ENCODE measurements at regions not wholly inside any gene's neighbourhood (a gene's known extent, or its start where the extent isn't known, plus 50 kb on each side); places are given as distances from the start of the nearest gene placed in this dataset.
A peak's percentile ranks its signal among the peaks of the same experiment; 100 is the strongest.

DNA sequence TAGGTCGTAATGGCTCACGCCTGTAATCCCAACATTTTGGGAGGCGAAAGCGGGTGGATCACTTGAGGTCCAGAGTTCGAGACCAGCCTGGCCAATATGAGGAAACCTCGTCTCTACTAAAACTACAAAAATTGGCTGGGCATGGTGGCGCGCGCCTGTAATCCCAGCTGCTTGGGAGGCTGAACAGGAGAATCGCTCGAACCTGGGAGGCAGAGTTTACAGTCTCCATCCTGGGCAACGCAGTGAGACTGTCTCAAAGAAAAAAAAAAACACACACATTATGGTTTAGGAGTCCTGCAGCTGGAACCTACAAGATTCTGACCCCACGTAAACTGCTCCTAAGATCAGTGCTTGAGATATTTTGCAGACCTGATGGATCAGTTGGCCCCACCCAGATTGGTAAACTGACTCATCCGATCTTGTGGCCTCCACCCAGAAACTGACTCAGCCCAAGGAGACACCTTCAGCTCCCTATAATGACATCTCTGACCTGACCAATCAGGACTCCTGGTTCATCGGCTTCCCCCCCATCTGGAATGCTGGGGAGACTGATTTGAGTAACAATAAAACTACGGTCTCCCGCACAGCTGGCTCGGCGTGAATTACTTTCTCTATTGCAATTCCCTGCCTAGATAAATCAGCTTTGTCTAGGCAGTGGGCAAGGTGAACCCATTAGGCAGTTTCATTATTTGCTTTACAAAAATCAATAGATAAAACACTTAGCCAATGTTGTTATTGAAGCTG is 96.2 kb upstream of the BTN3A2 start:
- peak overlapping the region; percentile 89 for H3K27ac ChIP-seq (ENCODE audit: low read depth, low read length)
- no peaks in the 10 kb centered on the region for H3K27me3 ChIP-seq (ENCODE audit: low read length)
- H3K4me2 ChIP-seq (ENCODE audit: low read depth, low read length, poor library complexity, severe bottlenecking) = no peak overlapping the region
- no peak for TF ChIP-seq EZH2phosphoT487 (conservative IDR thresholded peaks at IDR 0.05; ENCODE audit: low read length)
- TF ChIP-seq, protein P1, sequence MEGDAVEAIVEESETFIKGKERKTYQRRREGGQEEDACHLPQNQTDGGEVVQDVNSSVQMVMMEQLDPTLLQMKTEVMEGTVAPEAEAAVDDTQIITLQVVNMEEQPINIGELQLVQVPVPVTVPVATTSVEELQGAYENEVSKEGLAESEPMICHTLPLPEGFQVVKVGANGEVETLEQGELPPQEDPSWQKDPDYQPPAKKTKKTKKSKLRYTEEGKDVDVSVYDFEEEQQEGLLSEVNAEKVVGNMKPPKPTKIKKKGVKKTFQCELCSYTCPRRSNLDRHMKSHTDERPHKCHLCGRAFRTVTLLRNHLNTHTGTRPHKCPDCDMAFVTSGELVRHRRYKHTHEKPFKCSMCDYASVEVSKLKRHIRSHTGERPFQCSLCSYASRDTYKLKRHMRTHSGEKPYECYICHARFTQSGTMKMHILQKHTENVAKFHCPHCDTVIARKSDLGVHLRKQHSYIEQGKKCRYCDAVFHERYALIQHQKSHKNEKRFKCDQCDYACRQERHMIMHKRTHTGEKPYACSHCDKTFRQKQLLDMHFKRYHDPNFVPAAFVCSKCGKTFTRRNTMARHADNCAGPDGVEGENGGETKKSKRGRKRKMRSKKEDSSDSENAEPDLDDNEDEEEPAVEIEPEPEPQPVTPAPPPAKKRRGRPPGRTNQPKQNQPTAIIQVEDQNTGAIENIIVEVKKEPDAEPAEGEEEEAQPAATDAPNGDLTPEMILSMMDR (IDR thresholded peaks at IDR 0.05; ENCODE audit: insufficient read depth, low read length, poor library complexity, severe bottlenecking) = no peak
- H3F3A ChIP-seq (ENCODE audit: insufficient read depth) = peaks cover 39% of the 10 kb centered on the region
- H3K79me2 ChIP-seq (ENCODE audit: insufficient read depth, low read length) = no peaks in the 10 kb centered on the region
- no peak overlapping the region for H3K9ac ChIP-seq (ENCODE audit: low read length)
- no peaks in the 10 kb centered on the region for H3K9me3 ChIP-seq (ENCODE audit: insufficient read depth, low read length)
- no peaks in the 10 kb centered on the region for H4K20me1 ChIP-seq (ENCODE audit: low read depth, low read length)
- H3K36me3 ChIP-seq (ENCODE audit: low read length) = no peaks in the 10 kb centered on the region
- no peaks in the 10 kb centered on the region for H3K9me2 ChIP-seq (replicated peaks; ENCODE audit: insufficient read depth, low read length)
- H2AFZ ChIP-seq (ENCODE audit: low read depth, low read length, severe bottlenecking) = no peak overlapping the region
- H3K4me3 ChIP-seq (ENCODE audit: insufficient read depth, low read length, poor library complexity, severe bottlenecking) = no peak overlapping the region

DNA sequence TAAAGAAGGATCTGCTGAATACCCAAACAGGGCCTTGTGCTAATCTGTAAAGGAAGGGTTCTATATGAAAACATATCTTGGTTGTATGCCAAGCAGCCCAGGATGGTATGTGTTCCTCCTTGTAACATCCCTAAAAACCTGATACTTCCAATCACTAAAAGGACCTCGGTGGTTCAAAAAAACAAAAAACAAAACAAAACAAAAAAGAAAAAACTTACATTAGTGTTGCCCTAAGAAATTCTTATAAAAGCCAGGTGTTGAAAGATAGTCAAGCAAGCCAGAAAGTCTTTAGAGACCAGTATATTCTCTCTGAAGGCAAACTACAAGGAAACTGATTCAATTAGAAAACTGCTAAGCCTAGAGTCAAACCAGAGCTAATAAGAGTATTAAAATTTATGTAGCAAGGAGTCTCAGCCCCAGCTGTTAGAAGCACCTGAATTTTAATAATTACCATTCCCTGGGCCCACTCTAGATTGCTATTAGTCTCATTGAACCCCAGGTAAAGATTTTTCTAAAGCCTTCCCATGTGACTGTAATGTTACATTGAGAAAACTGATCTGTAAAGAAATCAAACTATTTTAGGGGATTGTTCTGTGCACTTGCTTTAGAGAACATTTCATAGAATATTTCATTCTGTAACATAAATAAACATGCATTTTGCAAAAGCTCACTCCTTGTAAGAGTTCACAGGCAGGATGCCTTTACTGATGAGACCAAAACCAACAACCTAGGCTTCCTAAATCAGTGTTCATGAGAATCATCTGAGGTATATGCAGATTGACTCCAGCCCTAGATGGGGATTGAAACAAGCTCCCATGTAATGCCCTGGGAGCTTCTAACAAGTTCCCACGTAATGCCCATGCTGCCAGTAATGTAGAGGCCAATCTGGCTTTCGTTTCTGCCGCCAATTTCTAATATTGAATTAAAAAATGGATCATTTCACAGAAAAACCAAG is 95.2 kb upstream of the BTN3A2 start:
- H3F3A ChIP-seq (ENCODE audit: insufficient read depth) = peaks cover 49% of the 10 kb centered on the region
- no peaks in the 10 kb centered on the region for H3K36me3 ChIP-seq (ENCODE audit: low read length)
- H2AFZ ChIP-seq (ENCODE audit: low read depth, low read length, severe bottlenecking) = no peak overlapping the region
- H3K27me3 ChIP-seq (ENCODE audit: low read length) = no peaks in the 10 kb centered on the region
- H3K9ac ChIP-seq (ENCODE audit: low read length) = peak overlapping the region; percentile 65
- peak overlapping the region; percentile 89 for H3K27ac ChIP-seq (ENCODE audit: low read depth, low read length)
- H3K4me2 ChIP-seq (ENCODE audit: low read depth, low read length, poor library complexity, severe bottlenecking) = peak overlapping the region; percentile 73
- no peaks in the 10 kb centered on the region for H3K9me2 ChIP-seq (replicated peaks; ENCODE audit: insufficient read depth, low read length)
- TF ChIP-seq EZH2phosphoT487 (conservative IDR thresholded peaks at IDR 0.05; ENCODE audit: low read length) = no peak
- TF ChIP-seq, protein P1 (IDR thresholded peaks at IDR 0.05; ENCODE audit: insufficient read depth, low read length, poor library complexity, severe bottlenecking) = no peak
- H3K9me3 ChIP-seq (ENCODE audit: insufficient read depth, low read length) = no peaks in the 10 kb centered on the region
- H4K20me1 ChIP-seq (ENCODE audit: low read depth, low read length) = no peaks in the 10 kb centered on the region
- H3K79me2 ChIP-seq (ENCODE audit: insufficient read depth, low read length) = no peaks in the 10 kb centered on the region
- H3K4me3 ChIP-seq (ENCODE audit: insufficient read depth, low read length, poor library complexity, severe bottlenecking) = peak overlapping the region; percentile 50

DNA sequence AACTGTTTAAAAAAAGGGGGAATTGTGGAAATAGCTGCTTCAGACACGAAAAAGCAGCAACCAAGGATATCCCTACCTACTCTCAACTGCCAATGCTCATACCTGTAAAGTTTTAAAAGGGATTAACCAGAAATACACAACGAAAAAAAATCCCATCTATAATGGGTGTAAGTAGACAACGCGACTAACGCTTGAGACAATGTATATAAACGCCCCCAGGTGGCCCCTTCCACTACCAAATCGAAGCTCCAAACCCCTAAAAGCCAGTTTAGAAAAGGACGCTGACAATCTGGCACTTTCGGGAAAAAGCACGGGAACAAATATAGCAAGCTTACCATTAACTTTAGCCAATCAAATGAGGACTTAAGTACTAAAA is 94.5 kb upstream of the BTN3A2 start:
- Histone ChIP-seq H3K9ac (ENCODE audit: low read length) (peak overlapping the region; percentile 65), H3K36me3 (ENCODE audit: low read length) (no peaks in the 10 kb centered on the region), H2AFZ (ENCODE audit: low read depth, low read length, severe bottlenecking) (no peak overlapping the region), H3K4me3 (ENCODE audit: insufficient read depth, low read length, poor library complexity, severe bottlenecking) (peak overlapping the region; percentile 50), H3K9me2 (replicated peaks; ENCODE audit: insufficient read depth, low read length) (no peaks in the 10 kb centered on the region), H3F3A (ENCODE audit: insufficient read depth) (peaks cover 52% of the 10 kb centered on the region), H3K4me2 (ENCODE audit: low read depth, low read length, poor library complexity, severe bottlenecking) (peak overlapping the region; percentile 73), H3K27me3 (ENCODE audit: low read length) (no peaks in the 10 kb centered on the region), H3K79me2 (ENCODE audit: insufficient read depth, low read length) (no peaks in the 10 kb centered on the region), H3K27ac (ENCODE audit: low read depth, low read length) (peak overlapping the region; percentile 89), H4K20me1 (ENCODE audit: low read depth, low read length) (no peaks in the 10 kb centered on the region), H3K9me3 (ENCODE audit: insufficient read depth, low read length) (no peaks in the 10 kb centered on the region)
- TF ChIP-seq EZH2phosphoT487 (conservative IDR thresholded peaks at IDR 0.05; ENCODE audit: low read length) = no peak
- TF ChIP-seq, protein P1 (IDR thresholded peaks at IDR 0.05; ENCODE audit: insufficient read depth, low read length, poor library complexity, severe bottlenecking) = no peak

All from SU-DHL-6 (cell line).